Activated CD4-positive, alpha-beta T cell treated with anti-CD3 and anti-CD28 coated beads for 1 hour (primary cell): ENCODE measurements at regions not wholly inside any gene's neighbourhood (a gene's known extent, or its start where the extent isn't known, plus 50 kb on each side); places are given as distances from the start of the nearest gene placed in this dataset.
A peak's percentile ranks its signal among the peaks of the same experiment; 100 is the strongest.

Source experiments
- DNase-seq: peaks from one replicate; pipeline ENCODE4 v3.0.0-alpha.2; 2020

GRCh38 chrX:51798701-51799100 lies 55.5 kb downstream of the GSPT2 start:
- DNase-seq = no peak

- DNase-seq = peak; percentile 15
These were observed 59.9 kb downstream of the GSPT2 start for GRCh38 chrX:51802917-51803688.

GRCh38 chrX:51803833-51804232 lies 60.6 kb downstream of the GSPT2 start:
- no peak for DNase-seq

- no peak for DNase-seq
These were observed 61.5 kb downstream of the GSPT2 start for GRCh38 chrX:51804741-51805140.

GRCh38 chrX:51813886-51814460 lies 70.7 kb downstream of the GSPT2 start:
- no peak for DNase-seq

GRCh38 chrX:51824061-51824460 lies 69.4 kb upstream of the MAGED1 start:
- no peak for DNase-seq

GRCh38 chrX:51825436-51825835 lies 68.0 kb upstream of the MAGED1 start:
- no peak for DNase-seq

- no peak for DNase-seq
These were observed 59.3 kb upstream of the MAGED1 start for GRCh38 chrX:51834076-51834475.

- no peak for DNase-seq
These were observed 56.6 kb upstream of the MAGED1 start for GRCh38 chrX:51836823-51837222.

- DNase-seq = no peak
These were observed 56.0 kb upstream of the MAGED1 start for GRCh38 chrX:51837451-51837850.

- DNase-seq = no peak
These were observed 55.5 kb upstream of the MAGED1 start for GRCh38 chrX:51837921-51838320.
